ENCODE measurements at regions not wholly inside any gene's neighbourhood (a gene's known extent, or its start where the extent isn't known, plus 50 kb on each side); places are given as distances from the start of the nearest gene placed in this dataset.

GRCh38 chr1:39106801-39107327 lies 80.7 kb downstream of the NDUFS5 start:
- peak overlapping the region; percentile 99 for H3K4me2 ChIP-seq (replicated peaks; ENCODE audit: extremely low read depth, low read length, poor library complexity, severe bottlenecking)
- H3K27ac ChIP-seq (ENCODE audit: low read depth in 1 of 2, low read length in 2 of 2): no peak overlapping the region
- DNase-seq: no peak
- no peaks in the 10 kb centered on the region for H3K36me3 ChIP-seq (replicated peaks in 1 of 2; ENCODE audit: control insufficient read depth in 1 of 2, insufficient read depth in 2 of 2, low read length in 2 of 2)
- no peaks in the 10 kb centered on the region for H3K9me3 ChIP-seq (replicated peaks in 1 of 2; ENCODE audit: control insufficient read depth in 1 of 2, insufficient read depth in 1 of 2, low read length in 2 of 2)
- Mint-ChIP-seq H3K27ac (no peak overlapping the region), H3K4me3 (peak overlapping the region in 1 of 2 donors; percentile 92), H3K4me1 (peaks cover 31% of the 10 kb centered on the region), H3K27me3 (ENCODE audit: low read depth in 3 of 3) (peaks cover 6 to 13% (median 12%) of the 10 kb centered on the region in 3 donors), H3K36me3 (peaks cover 0 to 2% of the 10 kb centered on the region in 2 donors), H3K9me3 (peaks cover 0 to 5% (median 0%) of the 10 kb centered on the region in 7 donors)
- peaks cover 2 to 25% of the 10 kb centered on the region in 2 donors for H3K27me3 ChIP-seq (ENCODE audit: control insufficient read depth in 2 of 2, insufficient read depth in 2 of 2, low read length in 2 of 2)
- H3K79me2 ChIP-seq (ENCODE audit: insufficient read depth, low read length): peaks cover 10% of the 10 kb centered on the region
- H3K9ac ChIP-seq (ENCODE audit: insufficient read depth, low read length, poor library complexity, severe bottlenecking): no peak overlapping the region
- intact Hi-C loops (cut with micrococcal nuclease): no loop called here
- H4K20me1 ChIP-seq (ENCODE audit: insufficient read depth, low read length): peaks cover 34% of the 10 kb centered on the region
- WGBS (ENCODE audit: insufficient coverage): 94% methylated on average over 2 of the region's 4 CpGs
- peaks cover 41 to 54% of the 10 kb centered on the region in 2 donors for H3K4me1 ChIP-seq (ENCODE audit: control insufficient read depth in 1 of 2, insufficient read depth in 2 of 2, low read length in 2 of 2)
- peak overlapping the region in 1 of 3 experiments; percentile 84 for H3K4me3 ChIP-seq (replicated peaks in 1 of 3; ENCODE audit: low read depth in 2 of 3, low read length in 3 of 3)
- H2AFZ ChIP-seq (ENCODE audit: insufficient read depth, low read depth, low read length, poor library complexity, severe bottlenecking): no peak overlapping the region
- TF ChIP-seq CTCF (IDR thresholded peaks at IDR 0.05): no peak

- Histone ChIP-seq H3K4me3 (replicated peaks in 1 of 3; ENCODE audit: low read depth in 2 of 3, low read length in 3 of 3) (no peak overlapping the region), H3K79me2 (ENCODE audit: insufficient read depth, low read length) (peaks cover 10% of the 10 kb centered on the region), H4K20me1 (ENCODE audit: insufficient read depth, low read length) (peaks cover 34% of the 10 kb centered on the region), H3K27ac (ENCODE audit: low read depth in 1 of 2, low read length in 2 of 2) (no peak overlapping the region), H2AFZ (ENCODE audit: insufficient read depth, low read depth, low read length, poor library complexity, severe bottlenecking) (no peak overlapping the region), H3K27me3 (ENCODE audit: control insufficient read depth in 2 of 2, insufficient read depth in 2 of 2, low read length in 2 of 2) (peaks cover 2 to 25% of the 10 kb centered on the region in 2 donors), H3K4me1 (ENCODE audit: control insufficient read depth in 1 of 2, insufficient read depth in 2 of 2, low read length in 2 of 2) (peaks cover 34 to 47% of the 10 kb centered on the region in 2 donors), H3K9me3 (replicated peaks in 1 of 2; ENCODE audit: control insufficient read depth in 1 of 2, insufficient read depth in 1 of 2, low read length in 2 of 2) (no peaks in the 10 kb centered on the region), H3K4me2 (replicated peaks; ENCODE audit: extremely low read depth, low read length, poor library complexity, severe bottlenecking) (no peak overlapping the region), H3K36me3 (replicated peaks in 1 of 2; ENCODE audit: control insufficient read depth in 1 of 2, insufficient read depth in 2 of 2, low read length in 2 of 2) (no peaks in the 10 kb centered on the region), H3K9ac (ENCODE audit: insufficient read depth, low read length, poor library complexity, severe bottlenecking) (no peak overlapping the region)
- no peak overlapping the region for H3K27ac Mint-ChIP-seq
- H3K9me3 Mint-ChIP-seq: peaks cover 0 to 5% (median 0%) of the 10 kb centered on the region in 7 donors
- intact Hi-C loops (cut with micrococcal nuclease): no loop called here
- peaks cover 6 to 14% (median 13%) of the 10 kb centered on the region in 3 donors for H3K27me3 Mint-ChIP-seq (ENCODE audit: low read depth in 3 of 3)
- H3K4me1 Mint-ChIP-seq: peaks cover 24% of the 10 kb centered on the region
- TF ChIP-seq CTCF (IDR thresholded peaks at IDR 0.05): no peak
- peaks cover 0 to 2% of the 10 kb centered on the region in 2 donors for H3K36me3 Mint-ChIP-seq
- DNase-seq: no peak
- no CpG with 5 or more reads among the region's 8 CpGs for WGBS (ENCODE audit: insufficient coverage)
- H3K4me3 Mint-ChIP-seq: no peak overlapping the region
Measured at GRCh38 chr1:39107341-39108290, 81.5 kb downstream of the NDUFS5 start.

All from CD14-positive monocyte (primary cell).